HG02678 (cell line): ENCODE measurements at regions not wholly inside any gene's neighbourhood (a gene's known extent, or its start where the extent isn't known, plus 50 kb on each side); places are given as distances from the start of the nearest gene placed in this dataset.
"Not testable (repeated sequence)": the region's sequence is repeated elsewhere in the genome, so short reads cannot be mapped to it uniquely, and the experiment has no call there.

Experiments
- ATAC-seq: cut with Tn5 transposase; IDR thresholded peaks from one replicate; pipeline ENCODE4 v1.9.1; 2021; ENCODE audit warnings: mild to moderate bottlenecking, moderate library complexity; ENCODE audit not compliant: unreplicated experiment

GRCh38 chr5:66411701-66412100 is 184.5 kb upstream of the MAST4 start:
- ATAC-seq = no peak

GRCh38 chr5:66413931-66414330 is 182.3 kb upstream of the MAST4 start:
- no peak for ATAC-seq

- ATAC-seq = no peak
These were observed 181.0 kb upstream of the MAST4 start for GRCh38 chr5:66415208-66415607.

- ATAC-seq = no peak
These were observed 179.5 kb upstream of the MAST4 start for GRCh38 chr5:66416698-66417097.

GRCh38 chr5:66417781-66418180 is 178.4 kb upstream of the MAST4 start:
- no peak for ATAC-seq

GRCh38 chr5:66423484-66423883 is 172.7 kb upstream of the MAST4 start:
- no peak for ATAC-seq

GRCh38 chr5:66425842-66426241 is 170.4 kb upstream of the MAST4 start:
- no peak for ATAC-seq

- no peak for ATAC-seq
These were observed 169.7 kb upstream of the MAST4 start for GRCh38 chr5:66426259-66427138.

GRCh38 chr5:66427139-66427442 is 169.1 kb upstream of the MAST4 start:
- ATAC-seq = no peak

GRCh38 chr5:66436721-66437120 is 159.5 kb upstream of the MAST4 start:
- ATAC-seq = no peak

GRCh38 chr5:66438087-66438486 is 158.1 kb upstream of the MAST4 start:
- ATAC-seq = no peak

GRCh38 chr5:66438696-66439095 is 157.5 kb upstream of the MAST4 start:
- ATAC-seq = no peak

GRCh38 chr5:66440202-66440680 is 156.0 kb upstream of the MAST4 start:
- no peak for ATAC-seq

- ATAC-seq = no peak
These were observed 154.8 kb upstream of the MAST4 start for GRCh38 chr5:66441351-66441750.

GRCh38 chr5:66442951-66443445 is 153.2 kb upstream of the MAST4 start:
- ATAC-seq = no peak

- ATAC-seq = no peak
These were observed 152.6 kb upstream of the MAST4 start for GRCh38 chr5:66443462-66444130.

GRCh38 chr5:66448070-66448469 is 148.1 kb upstream of the MAST4 start:
- ATAC-seq = not testable (repeated sequence)

GRCh38 chr5:66450237-66450636 is 146.0 kb upstream of the MAST4 start:
- ATAC-seq = no peak

GRCh38 chr5:66450988-66451387 is 145.2 kb upstream of the MAST4 start:
- no peak for ATAC-seq

GRCh38 chr5:66452109-66452508 is 144.1 kb upstream of the MAST4 start:
- ATAC-seq = no peak

GRCh38 chr5:66454186-66455078 is 141.8 kb upstream of the MAST4 start:
- no peak for ATAC-seq
